Astrocyte of the spinal cord (primary cell): ENCODE measurements at regions not wholly inside any gene's neighbourhood (a gene's known extent, or its start where the extent isn't known, plus 50 kb on each side); places are given as distances from the start of the nearest gene placed in this dataset.

Source experiments
- DNase-seq: peaks from one replicate; pipeline ENCODE4 v3.0.0; 2011; ENCODE audit warnings: low read depth, low spot score
- H3K4me3 ChIP-seq: 2 replicates; pipeline ENCODE4 v1.5.1; 2011; ENCODE audit warnings: low read depth, mild to moderate bottlenecking, low read length, moderate library complexity
- in situ Hi-C: cut with HindIII; loops from 2 replicates; pipeline ENCODE4 v1.10.0; 2017; ENCODE audit warnings: low sequenced_read_pairs
- TF ChIP-seq, protein P1 (sequence below): IDR thresholded peaks from 2 replicates; pipeline ENCODE4 v1.5.1; 2012; ENCODE audit warnings: low read depth, mild to moderate bottlenecking, low read length, inconsistent platforms

GRCh38 chr16:6032438-6032837, 934.8 kb upstream of the EEF2KMT start:
- DNase-seq = peak; percentile 3
- in situ Hi-C loops = no loop called here
- TF ChIP-seq, protein P1, sequence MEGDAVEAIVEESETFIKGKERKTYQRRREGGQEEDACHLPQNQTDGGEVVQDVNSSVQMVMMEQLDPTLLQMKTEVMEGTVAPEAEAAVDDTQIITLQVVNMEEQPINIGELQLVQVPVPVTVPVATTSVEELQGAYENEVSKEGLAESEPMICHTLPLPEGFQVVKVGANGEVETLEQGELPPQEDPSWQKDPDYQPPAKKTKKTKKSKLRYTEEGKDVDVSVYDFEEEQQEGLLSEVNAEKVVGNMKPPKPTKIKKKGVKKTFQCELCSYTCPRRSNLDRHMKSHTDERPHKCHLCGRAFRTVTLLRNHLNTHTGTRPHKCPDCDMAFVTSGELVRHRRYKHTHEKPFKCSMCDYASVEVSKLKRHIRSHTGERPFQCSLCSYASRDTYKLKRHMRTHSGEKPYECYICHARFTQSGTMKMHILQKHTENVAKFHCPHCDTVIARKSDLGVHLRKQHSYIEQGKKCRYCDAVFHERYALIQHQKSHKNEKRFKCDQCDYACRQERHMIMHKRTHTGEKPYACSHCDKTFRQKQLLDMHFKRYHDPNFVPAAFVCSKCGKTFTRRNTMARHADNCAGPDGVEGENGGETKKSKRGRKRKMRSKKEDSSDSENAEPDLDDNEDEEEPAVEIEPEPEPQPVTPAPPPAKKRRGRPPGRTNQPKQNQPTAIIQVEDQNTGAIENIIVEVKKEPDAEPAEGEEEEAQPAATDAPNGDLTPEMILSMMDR = no peak

GRCh38 chr16:6031567-6031966, 934.0 kb upstream of the EEF2KMT start:
- TF ChIP-seq, protein P1 = no peak
- no peak for DNase-seq
- no peak overlapping the region for H3K4me3 ChIP-seq
- in situ Hi-C loops = no loop called here

More at GRCh38 chr16:6032438-6032837, 934.8 kb upstream of the EEF2KMT start:
- H3K4me3 ChIP-seq = no peak overlapping the region

GRCh38 chr16:6031102-6031501, 933.5 kb upstream of the EEF2KMT start:
- H3K4me3 ChIP-seq = no peak overlapping the region
- no peak for DNase-seq
- TF ChIP-seq, protein P1 = no peak
- in situ Hi-C loops = no loop called here

GRCh38 chr16:6027733-6028132, 930.1 kb upstream of the EEF2KMT start:
- no peak overlapping the region for H3K4me3 ChIP-seq
- no peak for DNase-seq
- TF ChIP-seq, protein P1 = no peak
- in situ Hi-C loops = no loop called here

DNA sequence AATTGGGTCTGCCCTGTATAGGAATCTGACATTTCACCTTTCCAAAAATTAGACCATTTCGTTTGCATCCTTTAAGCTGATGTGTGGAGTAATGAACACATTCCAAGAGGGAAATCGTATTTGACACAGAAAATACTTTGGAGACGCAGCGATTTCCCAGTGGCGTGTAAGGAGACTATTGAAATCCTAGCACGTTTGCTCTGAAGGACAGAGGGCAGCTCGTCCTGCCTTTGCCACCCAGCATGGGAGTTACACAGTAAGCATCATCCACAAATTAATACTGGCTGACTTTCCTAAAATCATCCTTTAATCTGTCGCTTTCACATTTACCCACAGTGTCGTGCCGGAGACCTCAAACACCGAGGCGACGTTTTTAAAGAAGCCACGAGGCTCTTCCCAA, 925.9 kb upstream of the EEF2KMT start:
- no peak for DNase-seq
- in situ Hi-C loops = no loop called here
- TF ChIP-seq, protein P1 = no peak
- no peak overlapping the region for H3K4me3 ChIP-seq

- TF ChIP-seq, protein P1 = no peak
- no peak for DNase-seq
- no peak overlapping the region for H3K4me3 ChIP-seq
- in situ Hi-C loops = no loop called here
These were observed 923.8 kb upstream of the EEF2KMT start for GRCh38 chr16:6021276-6021943.
